ENCODE measurements at regions not wholly inside any gene's neighbourhood (a gene's known extent, or its start where the extent isn't known, plus 50 kb on each side); places are given as distances from the start of the nearest gene placed in this dataset.
A peak's percentile ranks its signal among the peaks of the same experiment; 100 is the strongest.
"Not testable (repeated sequence)": the region's sequence is repeated elsewhere in the genome, so short reads cannot be mapped to it uniquely, and the experiment has no call there.

- no peak overlapping the region for H3K27ac ChIP-seq (ENCODE audit: low read depth)
- H3K36me3 ChIP-seq (ENCODE audit: insufficient read depth), result no peaks in the 10 kb centered on the region
- no peaks in the 10 kb centered on the region for H3K4me1 ChIP-seq (ENCODE audit: insufficient read depth)
- no peak overlapping the region for H3K4me3 ChIP-seq (ENCODE audit: low read depth, low read length)
- 87% methylated on average over 1 of the region's 1 CpG for WGBS
- no peak for DNase-seq (ENCODE audit: extremely low spot score)
Measured at GRCh38 chr7:4513450-4513849, 168.6 kb upstream of the FOXK1 start.

GRCh38 chr7:4519819-4520520, 162.1 kb upstream of the FOXK1 start:
- WGBS, result 65% methylated on average over 7 of the region's 7 CpGs
- Histone ChIP-seq H3K4me3 (ENCODE audit: low read depth, low read length) (no peak overlapping the region), H3K36me3 (ENCODE audit: insufficient read depth) (no peaks in the 10 kb centered on the region), H3K27ac (ENCODE audit: low read depth) (no peak overlapping the region), H3K4me1 (ENCODE audit: insufficient read depth) (no peaks in the 10 kb centered on the region)
- DNase-seq (ENCODE audit: extremely low spot score), result no peak

GRCh38 chr7:4523219-4523618, 158.9 kb upstream of the FOXK1 start:
- H3K4me3 ChIP-seq (ENCODE audit: low read depth, low read length), result no peak overlapping the region
- H3K27ac ChIP-seq (ENCODE audit: low read depth), result no peak overlapping the region
- no peaks in the 10 kb centered on the region for H3K4me1 ChIP-seq (ENCODE audit: insufficient read depth)
- no peaks in the 10 kb centered on the region for H3K36me3 ChIP-seq (ENCODE audit: insufficient read depth)
- peak; percentile 25 for DNase-seq (ENCODE audit: extremely low spot score)

- 54% methylated on average over 6 of the region's 6 CpGs for WGBS
- no peaks in the 10 kb centered on the region for H3K36me3 ChIP-seq (ENCODE audit: insufficient read depth)
- no peak overlapping the region for H3K27ac ChIP-seq (ENCODE audit: low read depth)
- no peak overlapping the region for H3K4me3 ChIP-seq (ENCODE audit: low read depth, low read length)
- DNase-seq (ENCODE audit: extremely low spot score), result no peak
- H3K4me1 ChIP-seq (ENCODE audit: insufficient read depth), result no peaks in the 10 kb centered on the region
Measured at GRCh38 chr7:4523873-4524272, 158.2 kb upstream of the FOXK1 start.

GRCh38 chr7:4525884-4526283, 156.2 kb upstream of the FOXK1 start:
- H3K27ac ChIP-seq (ENCODE audit: low read depth), result no peak overlapping the region
- no peaks in the 10 kb centered on the region for H3K36me3 ChIP-seq (ENCODE audit: insufficient read depth)
- no peak overlapping the region for H3K4me3 ChIP-seq (ENCODE audit: low read depth, low read length)
- 28% methylated on average over 3 of the region's 3 CpGs for WGBS
- DNase-seq (ENCODE audit: extremely low spot score), result no peak
- H3K4me1 ChIP-seq (ENCODE audit: insufficient read depth), result no peaks in the 10 kb centered on the region

- WGBS, result 66% methylated on average over 8 of the region's 8 CpGs
- no peak overlapping the region for H3K27ac ChIP-seq (ENCODE audit: low read depth)
- H3K4me1 ChIP-seq (ENCODE audit: insufficient read depth), result no peaks in the 10 kb centered on the region
- no peaks in the 10 kb centered on the region for H3K36me3 ChIP-seq (ENCODE audit: insufficient read depth)
- no peak overlapping the region for H3K4me3 ChIP-seq (ENCODE audit: low read depth, low read length)
- no peak for DNase-seq (ENCODE audit: extremely low spot score)
Measured at GRCh38 chr7:4527988-4528636, 154.0 kb upstream of the FOXK1 start.

GRCh38 chr7:4531236-4531635, 150.9 kb upstream of the FOXK1 start:
- Histone ChIP-seq H3K36me3 (ENCODE audit: insufficient read depth) (no peaks in the 10 kb centered on the region), H3K27ac (ENCODE audit: low read depth) (no peak overlapping the region), H3K4me3 (ENCODE audit: low read depth, low read length) (no peak overlapping the region), H3K4me1 (ENCODE audit: insufficient read depth) (no peaks in the 10 kb centered on the region)
- WGBS, result 70% methylated on average over 7 of the region's 7 CpGs
- DNase-seq (ENCODE audit: extremely low spot score), result no peak

GRCh38 chr7:4533339-4533738, 148.8 kb upstream of the FOXK1 start:
- H3K4me1 ChIP-seq (ENCODE audit: insufficient read depth); H3K27ac ChIP-seq (ENCODE audit: low read depth); DNase-seq (ENCODE audit: extremely low spot score); H3K36me3 ChIP-seq (ENCODE audit: insufficient read depth); H3K4me3 ChIP-seq (ENCODE audit: low read depth, low read length): not testable (repeated sequence)
- WGBS, result 79% methylated on average over 12 of the region's 12 CpGs

GRCh38 chr7:4549681-4550080, 132.4 kb upstream of the FOXK1 start:
- Histone ChIP-seq H3K27ac (ENCODE audit: low read depth) (no peak overlapping the region), H3K4me3 (ENCODE audit: low read depth, low read length) (no peak overlapping the region), H3K36me3 (ENCODE audit: insufficient read depth) (no peaks in the 10 kb centered on the region), H3K4me1 (ENCODE audit: insufficient read depth) (no peaks in the 10 kb centered on the region)
- WGBS, result 8% methylated on average over 1 of the region's 1 CpG
- DNase-seq (ENCODE audit: extremely low spot score), result no peak

GRCh38 chr7:4550117-4550516, 132.0 kb upstream of the FOXK1 start:
- no peaks in the 10 kb centered on the region for H3K36me3 ChIP-seq (ENCODE audit: insufficient read depth)
- H3K27ac ChIP-seq (ENCODE audit: low read depth), result no peak overlapping the region
- no peak overlapping the region for H3K4me3 ChIP-seq (ENCODE audit: low read depth, low read length)
- WGBS, result 29% methylated on average over 1 of the region's 1 CpG
- no peak for DNase-seq (ENCODE audit: extremely low spot score)
- H3K4me1 ChIP-seq (ENCODE audit: insufficient read depth), result no peaks in the 10 kb centered on the region

GRCh38 chr7:4552985-4553384, 129.1 kb upstream of the FOXK1 start:
- no peak for DNase-seq (ENCODE audit: extremely low spot score)
- WGBS, result 92% methylated on average over 1 of the region's 1 CpG
- H3K4me1 ChIP-seq (ENCODE audit: insufficient read depth), result no peaks in the 10 kb centered on the region
- no peak overlapping the region for H3K4me3 ChIP-seq (ENCODE audit: low read depth, low read length)
- H3K36me3 ChIP-seq (ENCODE audit: insufficient read depth), result no peaks in the 10 kb centered on the region
- no peak overlapping the region for H3K27ac ChIP-seq (ENCODE audit: low read depth)

GRCh38 chr7:4556868-4557793, 125.0 kb upstream of the FOXK1 start:
- no peak overlapping the region for H3K27ac ChIP-seq (ENCODE audit: low read depth)

GRCh38 chr7:4561795-4562194, 120.3 kb upstream of the FOXK1 start:
- Histone ChIP-seq H3K36me3 (ENCODE audit: insufficient read depth) (no peaks in the 10 kb centered on the region), H3K4me3 (ENCODE audit: low read depth, low read length) (no peak overlapping the region), H3K27ac (ENCODE audit: low read depth) (no peak overlapping the region), H3K4me1 (ENCODE audit: insufficient read depth) (no peaks in the 10 kb centered on the region)
- no peak for DNase-seq (ENCODE audit: extremely low spot score)
- WGBS, result 65% methylated on average over 3 of the region's 3 CpGs

More at GRCh38 chr7:4556868-4557793, 125.0 kb upstream of the FOXK1 start:
- no peaks in the 10 kb centered on the region for H3K4me1 ChIP-seq (ENCODE audit: insufficient read depth)
- 52% methylated on average over 18 of the region's 18 CpGs for WGBS
- DNase-seq (ENCODE audit: extremely low spot score), result no peak
- no peaks in the 10 kb centered on the region for H3K36me3 ChIP-seq (ENCODE audit: insufficient read depth)
- no peak overlapping the region for H3K4me3 ChIP-seq (ENCODE audit: low read depth, low read length)

GRCh38 chr7:4566714-4567113, 115.4 kb upstream of the FOXK1 start:
- Histone ChIP-seq H3K4me1 (ENCODE audit: insufficient read depth) (no peaks in the 10 kb centered on the region), H3K36me3 (ENCODE audit: insufficient read depth) (no peaks in the 10 kb centered on the region), H3K27ac (ENCODE audit: low read depth) (no peak overlapping the region), H3K4me3 (ENCODE audit: low read depth, low read length) (no peak overlapping the region)
- 94% methylated on average over 2 of the region's 2 CpGs for WGBS
- no peak for DNase-seq (ENCODE audit: extremely low spot score)
